GM12878 (cell line): ENCODE measurements at regions not wholly inside any gene's neighbourhood (a gene's known extent, or its start where the extent isn't known, plus 50 kb on each side); places are given as distances from the start of the nearest gene placed in this dataset.

Source experiments
- ATAC-seq: fragments of 200-7000 bp; cut with Tn5 transposase; 3 replicates; pipeline ENCODE4 v1.9.1; 2020; ENCODE audit warnings: mild to moderate bottlenecking, moderate library complexity
- BruUV-seq: library from RNA; stranded (reverse); fragments of 400-500 nt; replicated peaks from 2 replicates; lab custom pipeline; 2021; lab: Mats Ljungman, UMichigan
- CTCF ChIA-PET: fragments of 300-600 bp; sonication (Branson Sonifier 250); formaldehyde crosslinking; extraction: SDS; loops from one replicate; lab custom pipeline; 2021; ENCODE audit warnings: inconsistent platforms; lab: Yijun Ruan, JAX
- POLR2A ChIA-PET: fragments of 350-600 bp; formaldehyde crosslinking; extraction: SDS; loops from one replicate; lab custom pipeline; 2021; ENCODE audit warnings: inconsistent platforms; lab: Charles Lee
- RAD21 ChIA-PET: fragments of 300-600 bp; sonication (Branson Sonifier 250); formaldehyde crosslinking; loops from one replicate; lab custom pipeline; 2023; ENCODE audit warnings: antibody characterized with exemption; ENCODE audit not compliant: unreplicated experiment; lab: Charles Lee
- SMC1A ChIA-PET: fragments of 300-600 bp; sonication (Branson Sonifier 250); formaldehyde crosslinking; loops from one replicate; lab custom pipeline; 2023; ENCODE audit not compliant: unreplicated experiment, uncharacterized antibody; lab: Charles Lee
- DNase-seq: peaks from one replicate; pipeline ENCODE4 v3.0.0-alpha.2; 2011; ENCODE audit warnings: low read depth, low spot score
- FAIRE-seq: peaks from 3 replicates; lab custom pipeline; 2011; peaks lifted over from hg19 to GRCh38; lab: Jason Lieb, UNC
- H2AFZ ChIP-seq: 2 replicates; pipeline ENCODE4 v1.6.0; 2011; ENCODE audit warnings: low read depth, low read length, control low read depth; ENCODE audit not compliant: control insufficient read depth
- H3K27ac ChIP-seq: 2 replicates; pipeline ENCODE4 v1.5.1; 2011; ENCODE audit warnings: control low read depth; ENCODE audit not compliant: control insufficient read depth, insufficient read depth
- H3K27me3 ChIP-seq, 2 experiments: replicated peaks in 1 of 2; 2 replicates each; pipeline versions ENCODE4 v1.6.0 to v1.6.1; 2011; ENCODE audit warnings: low read length in 1 of 2; ENCODE audit not compliant: control insufficient read depth in 2 of 2, insufficient read depth in 2 of 2
- H3K36me3 ChIP-seq, 2 experiments: 2 replicates each; pipeline ENCODE4 v1.5.1; 2011; ENCODE audit warnings: low read length in 1 of 2; ENCODE audit not compliant: control insufficient read depth in 2 of 2, insufficient read depth in 2 of 2
- H3K4me1 ChIP-seq: 2 replicates; pipeline ENCODE4 v1.6.1; 2011; ENCODE audit warnings: mild to moderate bottlenecking, low read length, moderate library complexity, mixed read lengths; ENCODE audit not compliant: control insufficient read depth, insufficient read depth
- H3K4me2 ChIP-seq: 2 replicates; pipeline ENCODE4 v1.6.0; 2011; ENCODE audit warnings: control low read depth; ENCODE audit not compliant: control insufficient read depth, insufficient read depth
- H3K4me3 ChIP-seq: fragments of 200-600 bp; sonication (generic); 2 replicates; pipeline ENCODE4 v1.5.1; 2016
- H3K79me2 ChIP-seq: 2 replicates; pipeline ENCODE4 v1.6.0; 2011; ENCODE audit warnings: low read length; ENCODE audit not compliant: control insufficient read depth, insufficient read depth
- H3K9ac ChIP-seq: 2 replicates; pipeline ENCODE4 v1.8.0; 2011; ENCODE audit warnings: low read length, control low read depth, mixed read lengths; ENCODE audit not compliant: control insufficient read depth, insufficient read depth
- H3K9me3 ChIP-seq: replicated peaks from 3 replicates; pipeline ENCODE4 v1.5.1; 2011; ENCODE audit warnings: mild to moderate bottlenecking, low read length; ENCODE audit not compliant: control insufficient read depth, insufficient read depth
- H4K20me1 ChIP-seq: 2 replicates; pipeline ENCODE4 v1.6.0; 2011; ENCODE audit not compliant: control insufficient read depth, insufficient read depth
- ASH2L ChIP-seq: fragments of 300-600, 200-600 bp; sonication (generic); IDR thresholded peaks from 2 replicates; pipeline ENCODE4 v1.6.1; 2017; ENCODE audit warnings: low read depth, mild to moderate bottlenecking, borderline replicate concordance
- BRCA1 ChIP-seq: IDR thresholded peaks from 2 replicates; pipeline ENCODE4 v1.6.1; 2011; ENCODE audit warnings: low read depth, low read length, improper control_type of control experiment
- DPF2 ChIP-seq: fragments of 450-650 bp; IDR thresholded peaks from 2 replicates; pipeline ENCODE4 v1.6.1; 2017; ENCODE audit warnings: mild to moderate bottlenecking
- PML ChIP-seq: IDR thresholded peaks from 2 replicates; pipeline ENCODE4 v1.6.1; 2012; ENCODE audit warnings: low read length, inconsistent platforms
- POLR2AphosphoS2 ChIP-seq: IDR thresholded peaks from 2 replicates; pipeline ENCODE4 v1.6.1; 2011; ENCODE audit warnings: low read depth, mild to moderate bottlenecking, low read length, improper control_type of control experiment, moderate library complexity
- POLR2AphosphoS5 ChIP-seq: IDR thresholded peaks from 2 replicates; pipeline ENCODE4 v1.6.1; 2011; ENCODE audit warnings: mild to moderate bottlenecking, low read length, inconsistent platforms
- RB1 ChIP-seq: fragments of 450-650 bp; formaldehyde crosslinking; IDR thresholded peaks from 2 replicates; pipeline ENCODE4 v1.6.1; 2017; ENCODE audit warnings: mild to moderate bottlenecking, borderline replicate concordance
- ZNF207 ChIP-seq: fragments of 450-650 bp; IDR thresholded peaks from 2 replicates; pipeline ENCODE4 v1.6.1; 2014; ENCODE audit warnings: antibody characterized with exemption, mild to moderate bottlenecking, borderline replicate concordance
- WGBS: methylation state at CpG from one replicate; pipeline ENCODE4 v1.1.6; 2016; ENCODE audit warnings: low lambda C conversion rate; ENCODE audit not compliant: insufficient replicate concordance, insufficient coverage; ENCODE audit errors: missing lambda C conversion rate; 5-methylcytosine and 5-hydroxymethylcytosine counted together
- in situ Hi-C: fragments of 300-500 bp; cut with MboI; formaldehyde crosslinking; loops from 9 replicates; pipeline ENCODE4 v1.14.3; 2018; ENCODE audit warnings: mixed read lengths
- intact Hi-C: fragments of 100-400 bp; cut with micrococcal nuclease; formaldehyde crosslinking; loops from one replicate; pipeline ENCODE4 v1.14.2; 2022; ENCODE audit not compliant: unreplicated experiment
- TF ChIP-seq, protein P1 (sequence below): fragments of 450-650 bp; formaldehyde crosslinking; IDR thresholded peaks from 2 replicates; pipeline ENCODE4 v1.4.0; 2020; ENCODE audit warnings: mild to moderate bottlenecking, moderate library complexity
- TF ChIP-seq, protein P2 (sequence below): IDR thresholded peaks from 2 replicates; pipeline ENCODE4 v1.6.1; 2012; ENCODE audit warnings: low read depth, low read length, improper control_type of control experiment
- TF ChIP-seq, protein P3 (sequence below): fragments of 450-650 bp; IDR thresholded peaks from 2 replicates; pipeline ENCODE4 v1.6.1; 2017; ENCODE audit warnings: borderline replicate concordance
- TF ChIP-seq, protein P4 (sequence below): IDR thresholded peaks from 2 replicates; pipeline ENCODE4 v1.6.1; 2011; ENCODE audit warnings: mild to moderate bottlenecking, low read depth, low read length, moderate library complexity; ENCODE audit not compliant: insufficient replicate concordance

DNA sequence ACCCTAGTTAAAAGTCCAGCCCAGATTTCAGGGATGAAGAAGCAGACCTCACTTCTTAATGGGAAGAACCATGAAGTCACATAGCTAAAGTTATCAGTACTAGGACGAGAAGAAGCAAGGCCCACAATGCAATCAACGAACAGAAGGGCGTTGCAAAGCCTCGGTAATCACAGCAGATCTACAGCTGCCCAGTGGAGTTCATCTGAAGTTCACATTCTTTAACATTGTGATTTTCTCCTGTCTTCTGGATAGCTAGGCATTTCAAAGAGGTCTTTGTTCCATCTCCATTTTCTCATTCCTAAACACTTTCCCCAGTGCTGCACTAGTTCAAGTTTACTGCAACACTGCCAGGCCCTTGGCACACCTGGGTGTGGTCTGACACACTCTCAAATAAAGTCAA is 226.7 kb upstream of the N4BP1 start:
- Histone ChIP-seq H3K4me3 (no peak overlapping the region), H3K27ac (no peak overlapping the region), H3K79me2 (no peaks in the 10 kb centered on the region), H3K4me2 (no peak overlapping the region), H3K36me3 (no peaks in the 10 kb centered on the region), H3K27me3 (no peaks in the 10 kb centered on the region), H3K9ac (no peak overlapping the region), H3K4me1 (no peaks in the 10 kb centered on the region; the same call in 1 of the 2 replicates), H4K20me1 (no peaks in the 10 kb centered on the region), H3K9me3 (no peaks in the 10 kb centered on the region), H2AFZ (no peak overlapping the region)
- 39% methylated on average over 4 of the region's 4 CpGs for WGBS
- POLR2A ChIA-PET: no interaction called here
- SMC1A ChIA-PET: no interaction called here
- TF ChIP-seq PML (no peak), ZNF207 (no peak), ASH2L (no peak), DPF2 (no peak), RB1 (no peak), POLR2AphosphoS2 (no peak)
- no TSS peak for BruUV-seq
- CTCF ChIA-PET: interaction anchor here (1.0 kb wide), 1 partner anchor 124 kb away, joined by 3 read pairs; no protein-coding TSS in a partner anchor
- DNase-seq: no peak
- no peak for ATAC-seq
- FAIRE-seq: no peak
- RAD21 ChIA-PET: no interaction called here
- in situ Hi-C loops (no loop called here), intact Hi-C loops (no loop called here)

DNA sequence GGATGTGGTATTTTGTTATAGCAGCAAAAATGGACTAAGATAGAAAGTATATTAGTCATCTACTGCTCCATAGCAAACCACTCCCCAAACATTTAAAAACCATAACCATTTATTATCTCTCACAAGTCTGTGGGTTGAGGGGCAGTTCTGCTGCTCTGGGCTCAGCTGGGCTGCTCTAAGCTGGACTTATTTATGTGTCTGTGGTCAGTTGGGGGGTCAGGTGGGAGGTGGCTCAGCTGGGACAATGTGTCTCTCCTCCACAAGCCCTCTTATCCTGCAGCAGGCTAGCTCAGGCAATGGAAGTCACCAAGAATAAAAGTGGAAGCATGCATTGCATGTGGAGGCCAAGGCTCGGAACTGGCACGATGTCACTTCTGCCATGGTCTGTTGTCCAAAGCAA is 226.1 kb upstream of the N4BP1 start:
- Histone ChIP-seq H3K79me2 (no peaks in the 10 kb centered on the region), H3K4me3 (no peak overlapping the region), H3K36me3 (no peaks in the 10 kb centered on the region), H3K9me3 (no peaks in the 10 kb centered on the region), H3K27ac (no peak overlapping the region), H4K20me1 (no peaks in the 10 kb centered on the region), H3K27me3 (no peaks in the 10 kb centered on the region), H3K9ac (no peak overlapping the region), H3K4me2 (no peak overlapping the region), H3K4me1 (no peaks in the 10 kb centered on the region; the same call in 1 of the 2 replicates), H2AFZ (no peak overlapping the region)
- in situ Hi-C loops: no loop called here
- CTCF ChIA-PET: interaction anchor here (1.0 kb wide), 1 partner anchor 124 kb away, joined by 3 read pairs; no protein-coding TSS in a partner anchor
- POLR2A ChIA-PET: no interaction called here
- DNase-seq (no peak), FAIRE-seq (no peak), ATAC-seq (no peak)
- no TSS peak for BruUV-seq
- RAD21 ChIA-PET: no interaction called here
- WGBS: 17% methylated on average over 2 of the region's 2 CpGs
- SMC1A ChIA-PET: no interaction called here
- intact Hi-C loops: no loop called here
- TF ChIP-seq POLR2AphosphoS5 (no peak), BRCA1 (no peak), ASH2L (no peak)
- TF ChIP-seq, protein P1, sequence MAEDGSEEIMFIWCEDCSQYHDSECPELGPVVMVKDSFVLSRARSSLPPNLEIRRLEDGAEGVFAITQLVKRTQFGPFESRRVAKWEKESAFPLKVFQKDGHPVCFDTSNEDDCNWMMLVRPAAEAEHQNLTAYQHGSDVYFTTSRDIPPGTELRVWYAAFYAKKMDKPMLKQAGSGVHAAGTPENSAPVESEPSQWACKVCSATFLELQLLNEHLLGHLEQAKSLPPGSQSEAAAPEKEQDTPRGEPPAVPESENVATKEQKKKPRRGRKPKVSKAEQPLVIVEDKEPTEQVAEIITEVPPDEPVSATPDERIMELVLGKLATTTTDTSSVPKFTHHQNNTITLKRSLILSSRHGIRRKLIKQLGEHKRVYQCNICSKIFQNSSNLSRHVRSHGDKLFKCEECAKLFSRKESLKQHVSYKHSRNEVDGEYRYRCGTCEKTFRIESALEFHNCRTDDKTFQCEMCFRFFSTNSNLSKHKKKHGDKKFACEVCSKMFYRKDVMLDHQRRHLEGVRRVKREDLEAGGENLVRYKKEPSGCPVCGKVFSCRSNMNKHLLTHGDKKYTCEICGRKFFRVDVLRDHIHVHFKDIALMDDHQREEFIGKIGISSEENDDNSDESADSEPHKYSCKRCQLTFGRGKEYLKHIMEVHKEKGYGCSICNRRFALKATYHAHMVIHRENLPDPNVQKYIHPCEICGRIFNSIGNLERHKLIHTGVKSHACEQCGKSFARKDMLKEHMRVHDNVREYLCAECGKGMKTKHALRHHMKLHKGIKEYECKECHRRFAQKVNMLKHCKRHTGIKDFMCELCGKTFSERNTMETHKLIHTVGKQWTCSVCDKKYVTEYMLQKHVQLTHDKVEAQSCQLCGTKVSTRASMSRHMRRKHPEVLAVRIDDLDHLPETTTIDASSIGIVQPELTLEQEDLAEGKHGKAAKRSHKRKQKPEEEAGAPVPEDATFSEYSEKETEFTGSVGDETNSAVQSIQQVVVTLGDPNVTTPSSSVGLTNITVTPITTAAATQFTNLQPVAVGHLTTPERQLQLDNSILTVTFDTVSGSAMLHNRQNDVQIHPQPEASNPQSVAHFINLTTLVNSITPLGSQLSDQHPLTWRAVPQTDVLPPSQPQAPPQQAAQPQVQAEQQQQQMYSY (CRISPR knock-in tag): no peak
- TF ChIP-seq, protein P2, sequence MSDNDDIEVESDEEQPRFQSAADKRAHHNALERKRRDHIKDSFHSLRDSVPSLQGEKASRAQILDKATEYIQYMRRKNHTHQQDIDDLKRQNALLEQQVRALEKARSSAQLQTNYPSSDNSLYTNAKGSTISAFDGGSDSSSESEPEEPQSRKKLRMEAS: no peak
- TF ChIP-seq, protein P3, sequence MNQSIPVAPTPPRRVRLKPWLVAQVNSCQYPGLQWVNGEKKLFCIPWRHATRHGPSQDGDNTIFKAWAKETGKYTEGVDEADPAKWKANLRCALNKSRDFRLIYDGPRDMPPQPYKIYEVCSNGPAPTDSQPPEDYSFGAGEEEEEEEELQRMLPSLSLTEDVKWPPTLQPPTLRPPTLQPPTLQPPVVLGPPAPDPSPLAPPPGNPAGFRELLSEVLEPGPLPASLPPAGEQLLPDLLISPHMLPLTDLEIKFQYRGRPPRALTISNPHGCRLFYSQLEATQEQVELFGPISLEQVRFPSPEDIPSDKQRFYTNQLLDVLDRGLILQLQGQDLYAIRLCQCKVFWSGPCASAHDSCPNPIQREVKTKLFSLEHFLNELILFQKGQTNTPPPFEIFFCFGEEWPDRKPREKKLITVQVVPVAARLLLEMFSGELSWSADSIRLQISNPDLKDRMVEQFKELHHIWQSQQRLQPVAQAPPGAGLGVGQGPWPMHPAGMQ: no peak
- TF ChIP-seq, protein P4, sequence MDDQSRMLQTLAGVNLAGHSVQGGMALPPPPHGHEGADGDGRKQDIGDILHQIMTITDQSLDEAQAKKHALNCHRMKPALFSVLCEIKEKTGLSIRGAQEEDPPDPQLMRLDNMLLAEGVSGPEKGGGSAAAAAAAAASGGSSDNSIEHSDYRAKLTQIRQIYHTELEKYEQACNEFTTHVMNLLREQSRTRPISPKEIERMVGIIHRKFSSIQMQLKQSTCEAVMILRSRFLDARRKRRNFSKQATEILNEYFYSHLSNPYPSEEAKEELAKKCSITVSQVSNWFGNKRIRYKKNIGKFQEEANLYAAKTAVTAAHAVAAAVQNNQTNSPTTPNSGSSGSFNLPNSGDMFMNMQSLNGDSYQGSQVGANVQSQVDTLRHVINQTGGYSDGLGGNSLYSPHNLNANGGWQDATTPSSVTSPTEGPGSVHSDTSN: no peak
